HG02763 (cell line): ENCODE measurements at regions not wholly inside any gene's neighbourhood (a gene's known extent, or its start where the extent isn't known, plus 50 kb on each side); places are given as distances from the start of the nearest gene placed in this dataset.
"Not testable (repeated sequence)": the region's sequence is repeated elsewhere in the genome, so short reads cannot be mapped to it uniquely, and the experiment has no call there.

ENCODE experiments used
- ATAC-seq: cut with Tn5 transposase; IDR thresholded peaks from one replicate; pipeline ENCODE4 v1.9.1; 2021; ENCODE audit warnings: mild to moderate bottlenecking, moderate library complexity; ENCODE audit not compliant: unreplicated experiment

- no peak for ATAC-seq
Observed at GRCh38 chr14:43479596-43480195, 1027.4 kb downstream of the FSCB start.

GRCh38 chr14:43476822-43477221, 1030.3 kb downstream of the FSCB start:
- no peak for ATAC-seq

DNA sequence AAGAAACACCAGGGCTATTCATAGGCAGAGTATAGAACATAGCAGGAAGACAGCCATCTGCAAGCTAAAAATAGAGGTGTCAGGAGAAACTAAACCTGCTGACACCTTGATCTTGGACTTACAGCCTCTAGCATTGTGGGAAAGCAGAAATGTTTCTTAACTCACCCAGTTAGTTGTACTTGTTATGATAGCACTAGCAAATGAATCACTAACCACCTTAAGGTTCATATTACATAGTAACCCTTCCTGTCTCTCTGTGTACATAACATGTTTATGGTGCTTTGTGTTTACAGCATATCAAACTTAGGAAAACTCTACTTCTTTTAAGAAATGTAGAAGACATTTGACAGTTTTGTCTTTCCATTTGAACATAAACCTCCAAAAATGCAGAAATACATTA, 1031.3 kb downstream of the FSCB start:
- ATAC-seq: no peak

GRCh38 chr14:43471595-43471994, 1035.5 kb downstream of the FSCB start:
- ATAC-seq: no peak

DNA sequence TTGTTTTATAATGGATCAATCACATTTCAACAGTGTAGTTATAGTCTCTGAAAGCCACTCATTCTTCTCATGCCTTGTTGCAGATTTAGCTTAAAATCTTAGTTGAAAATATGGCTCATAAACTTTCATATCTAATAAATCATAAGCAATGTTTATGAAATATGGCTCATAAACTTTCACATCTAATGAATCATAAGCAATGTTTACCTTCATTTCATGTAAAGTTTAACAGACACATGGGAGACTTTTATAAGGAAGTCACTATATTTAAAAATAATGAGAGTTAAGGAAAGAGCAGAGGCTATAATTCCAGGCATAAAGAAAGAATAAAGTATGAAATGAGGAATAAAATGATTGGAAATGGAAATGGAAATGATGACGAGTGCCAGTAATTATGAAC, 1042.1 kb downstream of the FSCB start:
- no peak for ATAC-seq

DNA sequence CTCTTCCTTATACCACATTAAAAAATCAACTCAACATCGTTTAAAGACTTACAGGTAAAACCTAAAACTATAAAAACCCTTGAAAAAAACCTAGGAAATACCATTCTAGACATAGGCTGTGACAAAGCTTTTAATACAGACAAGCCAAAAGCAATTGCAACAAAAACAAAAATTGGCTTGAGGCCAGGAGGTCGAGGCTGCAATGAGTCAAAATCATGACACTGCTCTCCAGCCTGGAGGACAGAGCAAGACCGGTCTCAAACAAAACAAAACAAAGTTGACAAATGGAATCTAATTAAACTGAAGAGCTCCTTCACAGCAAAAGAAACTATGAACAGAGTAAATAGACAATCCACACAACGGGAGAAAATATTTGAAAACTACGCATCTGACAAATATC, 1057.8 kb downstream of the FSCB start:
- no peak for ATAC-seq

DNA sequence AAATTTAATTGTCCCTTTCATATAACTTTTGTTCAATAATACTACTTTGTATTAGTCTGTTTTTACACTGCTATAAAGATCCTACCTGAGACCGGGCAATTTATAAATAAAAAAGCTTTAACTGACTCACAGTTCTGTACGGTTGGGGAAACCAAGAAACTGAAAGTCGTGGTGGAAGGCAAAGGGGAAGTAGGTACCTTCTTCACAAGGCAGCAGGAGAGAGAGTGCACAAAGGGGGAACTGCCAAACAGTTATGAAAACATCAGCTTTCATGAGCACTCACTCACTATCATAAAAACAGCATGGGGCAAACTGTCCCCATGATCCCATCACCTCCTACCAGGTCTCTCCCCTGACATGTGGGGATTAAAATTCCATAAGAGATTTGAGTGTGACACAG, 1069.0 kb downstream of the FSCB start:
- no peak for ATAC-seq

GRCh38 chr14:43418324-43418723, 1088.8 kb downstream of the FSCB start:
- no peak for ATAC-seq

GRCh38 chr14:43413084-43413483, 1094.0 kb downstream of the FSCB start:
- no peak for ATAC-seq

DNA sequence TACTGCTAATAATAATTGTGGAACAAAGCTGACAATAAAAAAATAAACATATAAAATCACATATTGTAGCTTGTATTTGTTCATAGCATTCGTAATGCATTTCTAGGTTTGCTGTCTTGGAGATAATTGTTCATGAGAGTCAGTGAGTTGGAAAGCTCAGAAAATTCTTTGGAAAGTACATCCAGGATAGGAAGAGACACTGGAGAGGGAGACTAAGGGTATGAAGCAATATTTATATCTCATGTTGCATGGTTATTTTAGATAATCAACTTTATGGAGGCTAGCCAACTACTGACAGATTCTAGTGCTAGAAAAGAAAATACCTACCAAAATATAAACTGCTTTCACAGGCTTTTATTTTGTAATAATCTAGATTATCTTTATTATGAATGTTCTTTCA, 1095.2 kb downstream of the FSCB start:
- no peak for ATAC-seq

DNA sequence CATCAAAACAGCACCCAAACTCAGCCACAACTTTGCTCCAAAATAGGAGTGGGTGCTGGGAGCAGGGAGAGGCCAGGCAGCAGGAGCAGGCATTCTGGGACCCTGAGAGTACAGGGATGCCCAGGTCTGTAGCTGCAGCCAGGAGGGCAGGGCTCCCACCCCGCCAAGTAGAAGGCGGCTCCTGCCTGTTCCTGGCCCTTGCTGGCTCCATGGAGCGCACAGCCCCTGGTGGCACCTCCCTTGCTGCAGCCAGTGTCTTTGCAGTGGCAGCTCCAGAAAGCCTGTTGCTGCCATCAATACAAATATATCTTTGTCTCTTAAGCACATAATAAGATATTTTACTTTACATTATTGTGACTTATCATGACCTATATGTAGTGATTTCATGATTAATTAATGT, 1096.5 kb downstream of the FSCB start:
- no peak for ATAC-seq

DNA sequence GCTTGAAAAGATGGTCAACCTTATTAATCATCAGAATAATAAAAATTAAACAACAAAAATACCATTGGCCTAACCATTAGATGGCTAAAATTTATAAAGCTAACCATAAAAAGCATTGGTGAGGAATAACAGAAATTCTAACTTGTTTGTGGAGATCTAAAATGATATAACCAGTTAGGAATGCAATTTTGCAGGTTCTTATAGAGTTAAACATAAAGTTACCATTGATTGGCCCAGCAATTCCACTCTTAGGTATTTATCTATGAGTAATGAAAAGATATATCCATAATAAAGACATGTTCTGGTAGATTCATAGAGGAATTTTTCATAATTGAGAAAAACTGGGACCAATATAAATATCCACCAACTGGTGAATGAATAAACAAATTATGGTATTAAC, 1098.6 kb downstream of the FSCB start:
- ATAC-seq: no peak

GRCh38 chr14:43407706-43408105, 1099.4 kb downstream of the FSCB start:
- no peak for ATAC-seq

GRCh38 chr14:43406931-43407330, 1100.2 kb downstream of the FSCB start:
- no peak for ATAC-seq

- ATAC-seq: no peak
Observed at GRCh38 chr14:43399289-43399688, 1107.8 kb downstream of the FSCB start.

GRCh38 chr14:43370565-43370896, 1136.6 kb downstream of the FSCB start:
- ATAC-seq: not testable (repeated sequence)

DNA sequence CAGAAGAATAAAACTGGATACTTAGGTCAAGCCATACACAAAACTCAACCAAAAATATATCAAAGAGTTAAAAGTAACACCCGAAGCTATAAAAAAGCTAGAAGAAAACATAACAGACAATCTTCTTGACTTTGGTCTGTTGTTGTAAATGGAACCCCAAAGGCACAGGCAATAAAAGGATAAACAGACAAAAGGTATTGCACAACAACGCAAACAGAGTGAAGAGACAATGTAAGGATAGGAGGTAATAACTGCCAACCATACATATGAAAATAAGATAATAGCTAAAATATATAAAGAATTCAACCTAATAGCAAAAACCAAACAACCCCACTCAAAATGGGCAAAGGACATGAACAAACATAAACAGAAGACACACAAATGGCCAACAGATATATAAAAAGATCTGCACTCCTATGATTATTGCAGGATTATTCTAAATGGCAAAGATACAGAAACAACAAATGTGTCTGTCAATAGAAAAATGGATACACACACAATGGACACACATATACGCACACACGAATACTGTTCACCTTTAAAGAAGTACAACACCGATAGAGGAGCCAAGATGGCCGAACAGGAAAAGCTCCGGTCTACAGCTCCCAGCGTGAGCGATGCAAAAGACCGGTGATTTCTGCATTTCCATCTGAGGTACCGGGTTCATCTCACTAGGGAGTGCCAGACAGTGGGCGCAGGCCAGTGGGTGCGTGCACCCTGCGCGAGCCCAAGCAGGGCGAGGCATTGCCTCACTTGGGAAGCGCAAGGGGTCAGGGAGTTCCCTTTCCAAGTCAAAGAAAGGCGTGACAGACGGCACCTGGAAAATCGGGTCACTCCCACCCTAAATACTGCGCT, 1137.1 kb downstream of the FSCB start:
- ATAC-seq: no peak

- no peak for ATAC-seq
Observed at GRCh38 chr14:43362586-43362985, 1144.5 kb downstream of the FSCB start.

GRCh38 chr14:43361751-43362150, 1145.3 kb downstream of the FSCB start:
- no peak for ATAC-seq

- ATAC-seq: no peak
Observed at GRCh38 chr14:43360239-43360638, 1146.8 kb downstream of the FSCB start.

- ATAC-seq: no peak
Observed at GRCh38 chr14:43359317-43359716, 1147.8 kb downstream of the FSCB start.

DNA sequence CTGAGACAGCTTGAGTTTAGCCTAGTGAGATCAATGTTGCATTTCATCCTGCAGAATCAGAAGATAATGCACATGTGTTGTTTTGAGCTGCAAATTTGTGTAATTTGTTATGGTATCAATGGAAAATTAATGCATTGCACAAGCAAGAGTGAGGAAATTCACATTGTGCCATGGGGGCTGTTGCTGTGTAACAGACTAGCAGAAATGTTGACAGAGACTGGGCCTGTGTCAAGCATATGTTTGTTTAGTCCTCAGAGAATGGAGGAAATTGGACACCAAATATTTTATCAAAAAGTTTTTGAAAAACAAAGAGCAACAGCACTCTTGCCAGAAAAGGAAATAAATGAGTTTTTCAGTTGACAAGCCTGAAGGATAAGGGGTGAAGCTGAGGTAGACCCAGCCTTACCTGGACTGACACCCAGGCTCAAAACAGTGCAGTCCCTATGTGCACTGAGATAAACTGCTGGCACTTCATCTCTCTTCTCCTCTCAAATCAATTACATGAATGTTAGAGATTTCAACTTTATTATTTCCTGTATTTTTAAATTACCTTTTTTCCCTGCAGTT, 1150.0 kb downstream of the FSCB start:
- ATAC-seq: no peak
